ENCODE measurements at regions not wholly inside any gene's neighbourhood (a gene's known extent, or its start where the extent isn't known, plus 50 kb on each side); places are given as distances from the start of the nearest gene placed in this dataset.

- TF ChIP-seq SNAI2 (CRISPR knock-in tag; IDR thresholded peaks at IDR 0.05) (no peak), ZNF565 (CRISPR knock-in tag; conservative IDR thresholded peaks at IDR 0.05; ENCODE audit: low read depth) (no peak), ESRRG (CRISPR knock-in tag; IDR thresholded peaks at IDR 0.05) (no peak), TSHZ2 (CRISPR knock-in tag; IDR thresholded peaks at IDR 0.05) (no peak), TOX (CRISPR knock-in tag; IDR thresholded peaks at IDR 0.05; ENCODE audit: borderline replicate concordance) (no peak), ARNTL (CRISPR knock-in tag; IDR thresholded peaks at IDR 0.05; ENCODE audit: borderline replicate concordance, low read depth) (no peak), ZFP3 (CRISPR knock-in tag; IDR thresholded peaks at IDR 0.05) (no peak), ZC3H10 (CRISPR knock-in tag; IDR thresholded peaks at IDR 0.05) (no peak), CSDC2 (CRISPR knock-in tag; IDR thresholded peaks at IDR 0.05) (no peak), ZNF8 (CRISPR knock-in tag; IDR thresholded peaks at IDR 0.05) (no peak), ISL1 (CRISPR knock-in tag; IDR thresholded peaks at IDR 0.05) (no peak)
- ATAC-seq = peak; percentile 22; the same call in 1 of the 3 replicates
These were observed 192.4 kb downstream of the GAS1 start for GRCh38 chr9:86754581-86755560.

- TF ChIP-seq PATZ1 (CRISPR knock-in tag; IDR thresholded peaks at IDR 0.05; ENCODE audit: borderline replicate concordance) (no peak), GLIS3 (CRISPR knock-in tag; IDR thresholded peaks at IDR 0.05) (no peak), TCF4 (CRISPR knock-in tag; IDR thresholded peaks at IDR 0.05; ENCODE audit: borderline replicate concordance) (no peak), ZFP3 (CRISPR knock-in tag; IDR thresholded peaks at IDR 0.05) (no peak)
- no peak for ATAC-seq
These were observed 193.5 kb downstream of the GAS1 start for GRCh38 chr9:86753836-86754235.

GRCh38 chr9:86752733-86753132 is 194.6 kb downstream of the GAS1 start:
- no peak for ATAC-seq
- TF ChIP-seq OSR1 (CRISPR knock-in tag; IDR thresholded peaks at IDR 0.05) = no peak
- TF ChIP-seq PPARA (CRISPR knock-in tag; IDR thresholded peaks at IDR 0.05; ENCODE audit: borderline replicate concordance) = no peak
- TF ChIP-seq ZC3H10 (CRISPR knock-in tag; IDR thresholded peaks at IDR 0.05) = no peak
- no peak for TF ChIP-seq CSRNP3 (CRISPR knock-in tag; IDR thresholded peaks at IDR 0.05)
- TF ChIP-seq RARB (CRISPR knock-in tag; IDR thresholded peaks at IDR 0.05) = no peak
- TF ChIP-seq ZNF70 (CRISPR knock-in tag; IDR thresholded peaks at IDR 0.05) = no peak
- TF ChIP-seq ZNF8 (CRISPR knock-in tag; IDR thresholded peaks at IDR 0.05) = no peak
- no peak for TF ChIP-seq SNAI2 (CRISPR knock-in tag; IDR thresholded peaks at IDR 0.05)
- TF ChIP-seq ZNF565 (CRISPR knock-in tag; conservative IDR thresholded peaks at IDR 0.05; ENCODE audit: low read depth) = no peak

- ATAC-seq = no peak
- TF ChIP-seq ARNTL (CRISPR knock-in tag; IDR thresholded peaks at IDR 0.05; ENCODE audit: borderline replicate concordance, low read depth) = no peak
- no peak for TF ChIP-seq SNAI2 (CRISPR knock-in tag; IDR thresholded peaks at IDR 0.05)
- TF ChIP-seq POU6F1 (CRISPR knock-in tag; IDR thresholded peaks at IDR 0.05; ENCODE audit: borderline replicate concordance, low read depth) = no peak
- TF ChIP-seq ZFP3 (CRISPR knock-in tag; IDR thresholded peaks at IDR 0.05) = no peak
These were observed 195.3 kb downstream of the GAS1 start for GRCh38 chr9:86751956-86752355.
